GM21737 (cell line): ENCODE measurements at regions not wholly inside any gene's neighbourhood (a gene's known extent, or its start where the extent isn't known, plus 50 kb on each side); places are given as distances from the start of the nearest gene placed in this dataset.
A peak's percentile ranks its signal among the peaks of the same experiment; 100 is the strongest.

ENCODE experiments used
- ATAC-seq: cut with Tn5 transposase; IDR thresholded peaks from one replicate; pipeline ENCODE4 v1.9.1; 2021; ENCODE audit warnings: mild to moderate bottlenecking, moderate library complexity; ENCODE audit not compliant: unreplicated experiment

DNA sequence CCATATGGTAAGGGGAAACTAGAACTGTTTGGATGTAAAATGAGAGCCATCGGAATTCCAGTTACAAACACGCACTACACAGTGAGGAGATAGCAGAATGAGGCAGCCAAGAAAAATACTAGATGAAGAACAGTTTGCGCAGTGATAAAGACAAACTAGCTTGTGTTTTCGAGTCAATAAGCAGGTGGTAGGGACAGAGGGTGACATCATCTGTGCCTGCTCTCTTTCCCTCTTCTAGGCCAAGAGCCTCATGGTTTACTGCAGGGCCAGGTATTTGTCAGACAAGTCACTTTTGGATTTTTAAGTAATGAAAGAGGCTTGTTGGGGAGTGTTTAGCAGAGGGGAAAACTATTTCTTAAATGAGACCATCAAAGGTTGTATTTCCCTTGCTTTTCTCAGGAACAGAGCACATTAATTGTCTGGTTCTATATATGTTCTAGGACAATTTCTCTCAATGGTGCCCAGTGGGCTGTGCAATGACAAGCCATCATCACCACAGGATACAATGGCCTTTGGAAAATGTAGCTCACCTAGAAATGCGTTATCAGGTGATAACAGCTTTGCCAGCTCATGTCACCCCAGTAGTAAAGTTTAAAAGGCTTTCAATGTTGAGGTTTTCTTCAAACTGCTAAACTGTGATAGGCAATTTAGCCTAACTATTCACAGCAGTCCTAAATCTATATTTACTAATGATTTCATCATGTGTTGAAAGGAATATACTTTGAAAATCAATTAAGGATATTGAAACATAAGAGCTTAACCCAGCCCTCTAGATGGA is 1210.3 kb upstream of the ZEB2 start:
- ATAC-seq = no peak

DNA sequence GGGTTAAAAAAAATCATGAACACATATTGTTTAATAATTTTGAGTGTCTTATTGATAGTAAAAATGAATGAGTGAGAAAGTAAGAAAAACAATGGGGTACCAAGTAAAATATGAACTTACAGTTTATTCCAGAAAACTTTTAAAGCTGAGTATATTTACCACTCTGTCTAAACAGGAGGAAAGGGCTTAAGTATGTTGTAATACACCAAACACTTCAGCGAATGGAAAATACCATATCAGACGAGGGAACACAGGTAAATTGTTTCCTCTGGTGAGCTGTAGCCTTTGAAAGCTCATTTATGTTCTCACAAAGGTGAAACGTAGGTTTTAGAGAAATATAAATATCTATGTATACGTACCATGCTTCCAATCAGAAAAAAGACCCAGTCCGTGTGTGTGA is 1209.6 kb upstream of the ZEB2 start:
- ATAC-seq = no peak

DNA sequence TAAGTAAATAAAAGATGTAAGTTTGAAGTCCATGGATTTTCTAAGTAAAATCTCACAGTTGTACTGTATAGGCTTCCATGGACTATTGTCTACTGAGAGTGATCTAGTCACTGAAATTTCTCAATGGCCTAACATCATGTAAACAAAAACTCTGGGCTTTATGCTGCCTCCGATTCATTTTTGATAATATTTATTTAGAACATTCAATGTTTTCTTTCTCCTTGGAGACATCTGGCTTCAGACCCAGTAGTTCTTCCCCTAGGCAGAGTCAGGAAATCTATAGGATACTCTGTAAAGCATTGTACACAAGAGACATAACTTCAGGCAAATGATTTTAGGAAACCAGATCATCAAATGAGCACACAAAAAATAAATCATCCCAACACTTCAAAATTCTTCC is 1208.6 kb upstream of the ZEB2 start:
- no peak for ATAC-seq

DNA sequence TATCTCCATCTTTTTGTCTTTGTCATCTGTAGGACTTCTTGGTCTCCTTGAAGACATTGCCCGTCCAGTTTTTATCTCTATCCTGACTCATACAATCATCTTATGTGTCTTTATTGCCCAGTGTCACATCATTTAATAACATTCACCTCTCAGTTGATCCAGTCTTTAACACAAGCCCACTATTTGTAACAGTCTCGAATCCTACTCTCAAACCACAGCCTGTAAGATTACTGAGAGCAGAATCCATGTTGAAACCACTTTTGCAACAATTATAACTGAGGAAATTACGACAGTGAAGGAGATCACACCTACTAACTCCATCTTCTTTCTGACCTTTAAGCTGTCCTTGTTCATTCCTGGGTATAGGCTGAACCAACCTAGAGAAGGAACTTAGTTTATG is 1206.0 kb upstream of the ZEB2 start:
- no peak for ATAC-seq

DNA sequence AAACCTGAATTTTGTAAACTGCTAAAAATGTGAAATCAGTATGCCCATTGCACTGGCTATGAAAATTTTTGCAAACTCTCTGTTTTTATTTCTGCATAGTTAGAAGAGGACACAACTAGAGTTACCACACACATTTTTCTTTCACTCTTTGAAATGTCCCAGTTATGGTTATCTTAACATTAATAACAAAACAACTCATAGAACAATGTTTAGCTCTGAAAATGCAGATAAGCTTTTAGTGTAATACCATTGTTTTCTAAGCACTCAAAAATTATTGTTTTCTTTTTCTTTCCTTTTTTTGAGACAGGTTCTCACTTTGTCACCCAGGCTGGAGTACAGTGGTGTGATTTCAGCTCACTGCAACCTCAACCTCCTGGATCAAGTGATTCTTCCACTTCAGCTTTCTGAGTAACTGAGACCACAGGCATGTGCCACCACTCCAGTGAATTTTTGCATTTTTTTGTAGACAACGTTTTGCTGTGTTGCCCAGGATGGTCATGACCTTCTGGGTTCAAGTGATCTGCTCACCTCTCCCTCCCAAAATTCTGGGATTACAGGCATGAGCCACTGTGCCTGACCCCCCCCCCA is 1204.5 kb upstream of the ZEB2 start:
- no peak for ATAC-seq

DNA sequence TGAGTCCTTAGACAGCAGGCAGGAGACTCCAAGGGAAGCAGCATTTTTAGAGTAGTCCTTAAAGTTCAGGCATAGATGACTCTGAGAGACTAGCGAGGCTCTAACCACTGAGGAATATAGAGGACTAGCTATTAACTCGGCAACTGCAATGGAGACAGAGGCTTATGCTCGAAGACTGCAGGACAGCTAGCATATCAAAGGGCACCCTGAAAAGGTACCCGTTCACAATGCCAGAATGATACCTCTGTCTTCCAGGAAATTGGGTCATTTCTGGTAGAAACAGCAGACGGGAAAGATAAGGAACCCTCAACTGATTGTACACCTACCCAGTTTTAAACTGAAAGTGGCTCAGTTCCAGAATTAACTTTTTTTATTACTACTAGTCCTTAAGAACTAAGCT is 1204.0 kb upstream of the ZEB2 start:
- ATAC-seq = no peak

DNA sequence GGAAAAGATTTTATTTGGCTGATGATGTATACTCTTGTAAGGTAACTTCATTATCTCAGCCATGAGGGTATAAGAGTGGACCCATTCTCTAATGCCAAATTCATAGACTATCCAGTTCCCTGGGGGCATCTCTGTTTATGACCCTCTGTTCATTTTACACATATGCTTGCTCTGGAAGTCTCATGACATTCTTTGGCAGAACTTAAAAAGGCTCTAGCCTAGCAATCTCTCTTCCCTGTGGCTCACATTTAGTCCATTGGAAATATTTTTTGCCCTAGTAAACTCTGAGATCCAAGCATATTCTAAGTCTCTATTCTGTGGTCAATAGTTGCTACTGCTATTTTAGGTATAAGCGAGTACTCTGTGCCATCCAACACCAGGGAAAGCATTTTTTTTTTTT is 1201.8 kb upstream of the ZEB2 start:
- no peak for ATAC-seq

DNA sequence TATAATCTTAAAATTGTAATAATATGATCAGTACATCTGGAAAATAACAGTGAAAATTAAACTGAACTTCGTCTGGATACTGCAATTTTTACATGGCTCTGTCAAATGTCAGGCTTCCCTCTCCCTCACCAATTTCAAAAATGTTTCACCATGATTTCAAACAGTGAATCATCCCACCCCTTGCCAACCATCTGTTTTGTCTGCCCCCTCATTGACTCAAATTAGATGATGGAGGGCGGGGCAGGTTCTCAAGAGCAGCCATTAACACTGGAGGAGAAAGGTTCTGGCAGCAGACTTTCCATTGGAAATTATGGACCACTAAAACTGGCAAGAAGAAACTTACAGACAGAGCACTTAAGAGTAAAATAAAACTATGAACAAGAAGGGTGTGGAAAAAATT is 1195.7 kb upstream of the ZEB2 start:
- no peak for ATAC-seq

DNA sequence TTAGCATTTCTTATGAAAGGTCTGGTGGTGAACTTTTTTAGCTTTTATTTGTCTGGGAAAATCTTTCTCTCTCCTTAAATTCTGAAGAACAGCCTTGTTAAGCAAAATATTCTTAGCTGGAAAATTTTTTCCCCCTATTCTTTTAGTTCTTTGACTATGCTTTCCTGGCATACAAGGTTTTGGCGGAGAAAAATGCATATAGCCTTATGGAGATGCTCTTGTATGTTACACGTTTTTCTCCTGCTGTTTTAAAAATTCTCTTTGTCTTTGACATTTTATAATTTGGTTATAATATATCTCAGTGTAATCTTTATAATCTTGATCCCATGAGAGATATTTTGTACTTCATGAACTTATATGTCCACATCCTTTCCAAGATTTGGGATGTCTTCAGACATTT is 1190.4 kb upstream of the ZEB2 start:
- ATAC-seq = no peak

DNA sequence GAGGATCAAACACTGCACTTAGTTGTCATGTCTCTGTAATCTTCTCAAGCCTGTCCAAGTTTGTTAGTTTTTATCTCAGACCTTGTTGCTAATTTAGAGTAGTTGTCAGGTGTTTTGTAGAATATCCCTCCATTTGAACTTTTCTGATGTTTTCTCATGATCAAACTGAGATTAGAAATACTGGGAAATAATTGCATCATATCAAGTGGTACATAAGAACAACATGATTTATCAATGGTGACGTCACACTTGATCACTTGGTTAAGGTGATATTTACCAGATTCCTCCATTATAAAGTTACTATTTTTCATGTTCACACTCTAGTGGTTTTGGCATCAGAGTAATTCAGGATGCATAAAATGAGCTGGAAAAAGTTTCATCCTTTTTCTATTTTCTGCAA is 1182.4 kb upstream of the ZEB2 start:
- no peak for ATAC-seq

DNA sequence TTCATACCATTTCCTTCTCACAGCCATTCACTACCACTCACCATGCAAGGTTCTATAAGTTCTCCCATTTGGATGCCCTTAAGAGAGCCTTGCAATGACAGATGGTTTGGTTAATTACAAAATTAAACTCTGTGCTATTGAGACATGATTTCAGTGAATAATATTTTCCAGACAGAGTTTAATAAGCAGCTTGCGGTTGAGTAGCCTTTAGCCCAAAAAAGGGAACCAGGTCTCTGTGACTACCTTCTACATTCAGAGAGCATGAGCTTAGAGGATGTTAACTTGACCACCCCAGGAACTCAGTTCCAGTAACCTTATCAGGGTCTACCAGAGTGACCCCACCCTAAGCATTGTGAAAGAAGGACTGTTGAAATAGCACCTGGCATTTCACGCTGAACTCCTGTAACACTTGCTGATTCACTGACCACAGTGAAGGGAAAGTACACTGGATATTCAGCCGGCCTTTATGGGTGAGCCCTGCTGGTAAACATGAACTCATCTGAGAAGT is 1173.1 kb upstream of the ZEB2 start:
- peak; percentile 86 for ATAC-seq

DNA sequence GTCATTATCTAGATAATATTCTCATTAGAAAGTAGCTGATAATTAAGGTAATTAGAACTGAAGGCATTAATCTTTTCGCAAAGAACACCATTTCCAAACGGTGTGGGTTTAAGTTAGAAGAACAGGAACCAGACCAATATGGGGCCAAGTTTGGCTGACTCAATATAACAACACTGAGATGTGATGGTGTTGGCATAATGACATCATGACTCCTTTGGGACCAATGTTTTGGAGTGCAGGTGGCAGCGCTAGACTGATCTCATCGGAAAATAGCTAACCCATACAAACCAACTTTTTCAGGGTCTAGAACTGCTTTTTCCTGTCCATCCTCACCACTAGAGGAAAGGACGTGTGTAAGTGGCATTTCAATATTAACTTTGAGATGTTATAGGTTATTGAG is 1171.7 kb upstream of the ZEB2 start:
- ATAC-seq = no peak

DNA sequence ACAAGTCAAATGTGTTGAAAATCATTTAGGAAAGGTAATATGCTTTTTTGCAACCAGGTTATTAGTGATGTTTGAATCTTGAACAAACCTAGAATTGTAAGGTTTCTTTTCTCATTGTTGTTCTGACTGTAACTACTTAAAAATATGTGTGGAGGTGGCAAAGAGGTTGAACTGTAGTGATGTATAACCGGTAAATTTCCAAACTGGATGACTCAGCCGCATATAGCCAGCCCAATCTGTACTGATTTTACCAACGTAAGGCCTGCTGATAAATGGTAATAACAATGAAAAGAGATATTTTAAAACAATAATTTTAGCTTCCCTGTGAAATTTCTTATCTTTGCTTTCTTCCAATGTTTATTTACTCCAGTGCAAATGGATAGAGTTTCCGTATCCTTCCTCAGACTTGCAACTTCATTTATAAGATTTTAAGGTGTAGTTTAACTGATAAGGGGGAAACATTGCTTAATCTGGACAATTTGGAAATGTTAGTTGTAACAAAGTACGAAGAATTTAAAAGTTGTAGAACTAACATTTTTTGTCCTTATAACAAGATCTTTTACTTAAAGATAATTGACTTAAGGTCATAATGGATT is 1170.4 kb upstream of the ZEB2 start:
- no peak for ATAC-seq

DNA sequence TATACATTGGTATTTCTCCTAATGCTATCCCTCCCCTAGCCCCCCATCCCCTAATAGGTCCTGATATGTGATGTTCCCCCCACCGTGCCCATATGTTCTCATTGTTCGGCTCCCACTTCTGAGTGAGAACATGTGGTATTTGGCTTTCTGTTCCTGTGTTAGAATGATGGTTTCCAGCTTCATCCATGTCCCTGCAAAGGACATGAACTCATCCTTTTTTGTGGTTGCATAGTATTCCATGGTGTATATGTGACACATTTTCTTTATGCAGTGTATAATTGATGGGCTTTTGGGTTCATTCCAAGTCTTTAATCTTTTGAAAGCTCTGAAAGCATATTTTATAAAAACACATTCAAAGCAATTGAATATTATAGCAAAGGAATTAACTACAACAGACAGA is 1169.4 kb upstream of the ZEB2 start:
- ATAC-seq = no peak

DNA sequence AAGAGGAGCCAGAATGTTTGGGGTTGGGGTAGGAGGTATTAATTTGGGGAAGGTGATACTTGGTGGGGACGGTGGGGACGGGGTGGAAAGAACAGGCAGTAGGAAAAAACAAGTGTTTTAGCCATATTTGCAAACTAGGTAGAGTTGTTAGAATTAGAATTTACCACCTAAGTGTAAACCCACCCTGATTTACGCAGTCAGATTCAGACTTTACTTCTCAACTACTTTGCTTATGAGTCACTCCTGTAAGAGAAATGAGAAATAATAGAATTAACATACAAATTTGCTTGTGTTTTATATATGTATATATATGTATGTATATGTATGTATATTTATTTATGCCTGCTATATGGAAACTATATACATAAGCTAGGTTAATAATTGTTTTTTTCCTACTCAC is 1168.2 kb upstream of the ZEB2 start:
- ATAC-seq = no peak

DNA sequence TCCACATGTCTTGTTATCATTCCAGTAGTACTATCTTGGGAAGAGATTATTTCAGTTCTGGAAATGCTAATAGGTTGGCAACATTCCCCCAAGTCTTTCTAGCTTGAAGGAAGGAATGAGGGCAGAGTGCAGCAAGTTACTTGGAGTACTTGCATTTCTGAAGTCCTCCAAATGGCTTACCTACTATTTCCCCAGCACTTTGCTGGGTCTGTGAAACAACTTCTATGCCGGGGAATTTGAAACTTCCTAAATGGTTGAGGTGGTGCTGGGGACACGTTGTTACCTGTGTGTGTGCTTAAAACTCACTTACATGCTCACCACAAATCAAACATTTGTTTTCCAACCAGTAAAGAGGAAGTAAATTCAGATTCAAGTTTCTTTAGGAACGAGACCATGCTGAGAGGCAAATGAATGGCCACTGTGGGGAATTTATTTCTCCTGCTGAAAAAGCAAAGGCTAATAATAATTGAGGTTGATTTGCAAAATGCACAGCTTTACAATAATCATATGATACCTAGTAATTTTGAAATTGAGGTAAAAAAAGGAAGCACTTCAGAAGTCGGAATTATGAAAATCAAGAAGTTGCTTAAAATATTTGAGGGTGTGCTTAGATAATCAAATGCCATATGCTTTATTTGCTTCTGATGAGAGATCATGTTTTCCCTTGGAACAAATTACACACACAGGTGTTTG is 1167.7 kb upstream of the ZEB2 start:
- no peak for ATAC-seq

DNA sequence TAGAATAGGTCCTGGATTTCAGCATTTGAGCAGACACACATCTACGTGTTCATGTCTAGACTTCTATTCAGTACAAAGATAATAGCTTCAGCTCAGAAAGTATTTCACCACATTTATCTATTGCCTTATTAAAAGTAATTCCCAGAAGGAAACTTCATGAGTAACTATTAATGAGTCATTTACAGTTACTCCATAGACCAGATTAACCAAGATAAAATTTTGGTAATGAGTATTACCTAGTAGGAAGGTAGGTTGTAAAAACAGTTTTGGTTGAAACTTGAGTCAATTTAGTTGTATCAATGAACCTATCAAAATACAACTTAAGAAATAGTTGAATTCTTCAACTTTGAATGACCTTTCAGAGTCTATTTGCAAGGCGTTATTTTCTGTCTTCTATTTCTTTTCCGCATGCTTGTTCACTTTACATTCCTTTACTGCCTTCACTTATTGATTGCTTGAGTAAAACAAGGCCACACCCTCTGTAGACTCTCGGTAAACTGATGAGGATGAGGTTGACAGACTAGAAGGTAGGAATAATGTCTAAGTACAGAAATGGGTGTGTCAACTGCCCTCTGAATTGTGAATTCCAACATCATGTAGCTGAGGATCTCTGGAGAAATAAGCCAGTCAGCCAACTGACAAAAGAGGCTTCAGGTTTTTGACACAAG is 1165.6 kb upstream of the ZEB2 start:
- ATAC-seq = no peak

DNA sequence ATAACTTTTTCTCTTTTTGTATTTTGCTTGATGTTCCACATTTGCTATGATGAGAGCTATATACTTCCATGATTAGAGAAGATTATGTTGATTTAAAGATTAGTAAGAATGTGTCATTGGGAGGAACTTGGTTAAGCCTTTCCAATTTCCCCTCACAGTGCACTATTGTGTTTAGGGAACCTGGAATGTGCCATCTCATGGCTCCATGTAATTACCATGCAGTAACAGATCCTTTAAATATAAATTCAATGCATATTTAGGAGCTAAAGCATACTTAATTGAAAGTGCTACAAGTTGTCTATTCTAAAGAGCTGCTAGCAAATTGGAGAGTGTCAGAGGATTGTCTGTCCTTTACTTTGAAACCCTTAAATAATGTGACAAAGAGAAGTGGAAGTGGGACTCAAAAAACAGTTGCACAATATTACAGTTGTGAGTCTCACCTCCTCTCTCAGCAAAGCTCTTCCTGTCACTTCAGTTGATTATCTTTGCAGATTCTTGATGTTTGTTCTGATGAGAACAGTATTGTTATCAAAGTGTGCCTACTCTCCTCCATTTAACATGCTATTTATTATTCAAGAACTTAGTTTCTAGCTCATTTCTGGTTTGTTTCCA is 1162.7 kb upstream of the ZEB2 start:
- no peak for ATAC-seq

DNA sequence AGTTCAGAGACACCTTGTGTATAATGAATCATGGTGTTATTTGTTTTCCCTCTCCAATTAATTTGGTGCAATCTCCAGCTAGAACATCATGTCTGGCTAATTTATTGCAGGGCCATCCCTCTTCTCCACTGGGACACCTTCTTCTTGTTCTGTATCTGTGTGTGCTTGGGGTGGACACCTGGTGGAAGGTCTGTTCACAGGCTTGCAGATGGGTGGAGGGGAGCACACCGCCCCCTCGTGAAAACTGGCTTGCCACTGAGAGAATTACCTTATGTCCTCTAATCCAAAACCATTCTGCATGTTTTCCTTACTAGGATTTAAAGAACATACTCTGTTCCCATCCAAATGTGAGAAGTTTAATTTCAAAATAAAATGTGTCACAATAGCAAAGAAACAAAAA is 1160.4 kb upstream of the ZEB2 start:
- no peak for ATAC-seq

DNA sequence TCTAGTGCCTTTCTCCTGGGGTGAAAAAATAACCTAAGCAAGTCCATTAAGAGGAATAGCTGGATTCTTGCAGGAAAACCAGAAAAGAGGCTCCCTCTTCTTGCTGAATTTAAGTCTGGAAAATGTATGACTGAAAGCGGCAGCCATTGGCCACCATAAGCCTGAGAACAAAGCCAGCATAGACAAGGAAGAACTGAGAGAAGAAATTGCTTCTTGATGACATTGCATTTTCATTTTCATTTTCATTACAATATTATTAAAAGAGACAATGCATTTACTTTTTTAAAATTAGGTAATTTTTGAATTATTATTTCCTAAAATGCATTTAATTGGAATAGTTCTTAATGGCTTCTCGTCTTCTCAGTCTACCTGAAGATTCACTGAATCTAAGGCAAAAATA is 1157.5 kb upstream of the ZEB2 start:
- ATAC-seq = no peak

DNA sequence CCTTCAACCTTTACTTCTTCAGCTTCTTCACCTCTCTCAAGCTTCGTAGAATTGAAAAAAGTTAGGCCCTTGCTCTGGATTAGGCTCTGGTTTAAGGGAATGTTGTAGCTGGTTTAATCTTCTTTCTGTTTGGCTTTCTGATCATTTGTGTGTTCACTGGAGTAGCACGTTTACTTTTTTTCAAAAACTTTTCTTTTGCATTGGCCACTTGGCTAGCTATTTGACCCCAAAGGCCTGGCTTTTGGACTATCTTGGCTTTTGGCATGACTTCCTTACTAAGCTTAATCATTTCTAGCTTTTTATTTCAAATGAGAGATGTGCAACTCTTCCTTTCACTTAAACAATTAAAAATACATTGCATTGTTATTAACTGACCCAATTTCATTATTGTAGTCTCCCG is 1154.8 kb upstream of the ZEB2 start:
- ATAC-seq = no peak
